ENCODE measurements at regions not wholly inside any gene's neighbourhood (a gene's known extent, or its start where the extent isn't known, plus 50 kb on each side); places are given as distances from the start of the nearest gene placed in this dataset.

DNA sequence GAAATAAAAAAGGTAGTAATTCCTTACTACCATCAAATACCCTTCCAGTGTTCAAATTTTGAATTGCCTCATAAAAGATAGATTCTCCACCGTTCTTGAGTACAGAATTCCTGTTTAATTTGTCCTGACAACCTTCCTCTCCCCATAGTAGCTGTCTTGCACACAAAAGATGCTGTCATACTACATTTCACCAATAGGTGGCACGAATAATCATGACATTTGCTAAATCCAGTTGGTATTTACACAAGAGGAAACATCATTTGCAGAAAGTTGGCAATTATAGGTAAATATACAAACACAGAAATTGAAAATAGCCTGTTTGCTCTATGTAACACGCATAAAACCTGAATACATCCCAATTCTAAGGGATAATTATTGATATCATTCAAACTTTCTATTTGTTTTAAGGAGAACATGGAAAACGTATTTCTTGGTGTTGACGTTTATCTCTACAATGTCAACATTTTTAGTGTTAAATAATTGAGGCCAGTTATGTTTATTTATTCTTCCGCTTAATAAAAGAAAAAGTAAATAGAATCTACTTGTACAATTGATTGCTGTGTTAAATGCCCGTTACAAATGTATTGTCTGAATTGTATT is 58.3 kb upstream of the CLDN10 start:
- TF ChIP-seq POLR2A (IDR thresholded peaks at IDR 0.05; ENCODE audit: low read length) (no peak), GATA1 (IDR thresholded peaks at IDR 0.05; ENCODE audit: low read depth, low read length) (no peak)
